Activated naive CD4-positive, alpha-beta T cell treated with Interleukin-2 at 50 U/mL for 16 hours (primary cell): ENCODE measurements at regions not wholly inside any gene's neighbourhood (a gene's known extent, or its start where the extent isn't known, plus 50 kb on each side); places are given as distances from the start of the nearest gene placed in this dataset.

Experiments used
- DNase-seq: peaks from one replicate; pipeline ENCODE4 v3.0.0-alpha.2; 2020

GRCh38 chr4:36841583-36842326 lies 402.8 kb upstream of the NWD2 start:
- no peak for DNase-seq

- no peak for DNase-seq
Measured at GRCh38 chr4:36844448-36844847, 400.1 kb upstream of the NWD2 start.

GRCh38 chr4:36852856-36853255 lies 391.7 kb upstream of the NWD2 start:
- no peak for DNase-seq

GRCh38 chr4:36854554-36854953 lies 390.0 kb upstream of the NWD2 start:
- no peak for DNase-seq

- DNase-seq: no peak
Measured at GRCh38 chr4:36863601-36864000, 380.9 kb upstream of the NWD2 start.

- DNase-seq: no peak
Measured at GRCh38 chr4:36870121-36870520, 374.4 kb upstream of the NWD2 start.

- no peak for DNase-seq
Measured at GRCh38 chr4:36872679-36873078, 371.9 kb upstream of the NWD2 start.

GRCh38 chr4:36884151-36884550 lies 360.4 kb upstream of the NWD2 start:
- DNase-seq: no peak

GRCh38 chr4:36891971-36892370 lies 352.6 kb upstream of the NWD2 start:
- no peak for DNase-seq

GRCh38 chr4:36900446-36900987 lies 344.0 kb upstream of the NWD2 start:
- no peak for DNase-seq

- DNase-seq: no peak
Measured at GRCh38 chr4:36904823-36905222, 339.7 kb upstream of the NWD2 start.

GRCh38 chr4:36914106-36914505 lies 330.4 kb upstream of the NWD2 start:
- no peak for DNase-seq

- no peak for DNase-seq
Measured at GRCh38 chr4:36915717-36916116, 328.8 kb upstream of the NWD2 start.

GRCh38 chr4:36917413-36917812 lies 327.1 kb upstream of the NWD2 start:
- no peak for DNase-seq

GRCh38 chr4:36919721-36920120 lies 324.8 kb upstream of the NWD2 start:
- DNase-seq: no peak

GRCh38 chr4:36921476-36922216 lies 322.9 kb upstream of the NWD2 start:
- no peak for DNase-seq

- DNase-seq: no peak
Measured at GRCh38 chr4:36930562-36931111, 313.9 kb upstream of the NWD2 start.

GRCh38 chr4:36944232-36944631 lies 300.3 kb upstream of the NWD2 start:
- no peak for DNase-seq

- no peak for DNase-seq
Measured at GRCh38 chr4:36961420-36961819, 283.1 kb upstream of the NWD2 start.

GRCh38 chr4:36966756-36967460 lies 277.6 kb upstream of the NWD2 start:
- no peak for DNase-seq

GRCh38 chr4:36979533-36979932 lies 265.0 kb upstream of the NWD2 start:
- DNase-seq: no peak

GRCh38 chr4:36990128-36990872 lies 254.2 kb upstream of the NWD2 start:
- DNase-seq: no peak

- no peak for DNase-seq
Measured at GRCh38 chr4:36997727-36998126, 246.8 kb upstream of the NWD2 start.
